H1 (cell line): ENCODE measurements at regions not wholly inside any gene's neighbourhood (a gene's known extent, or its start where the extent isn't known, plus 50 kb on each side); places are given as distances from the start of the nearest gene placed in this dataset.

Source experiments
- CTCF ChIA-PET: fragments of 300-600 bp; sonication (Branson Sonifier 250); formaldehyde crosslinking; loops from one replicate; lab custom pipeline; 2021; ENCODE audit not compliant: partially characterized antibody; lab: Charles Lee
- POLR2A ChIA-PET: fragments of 300-600 bp; sonication (Branson Sonifier 250); formaldehyde crosslinking; loops from one replicate; lab custom pipeline; 2021; ENCODE audit warnings: inconsistent platforms; ENCODE audit not compliant: partially characterized antibody; lab: Charles Lee
- DNase-seq, 2 experiments: peaks; one replicate each; pipeline versions ENCODE4 v3.0.0 to v3.0.0-alpha.2; 2010 to 2022; ENCODE audit warnings: low spot score in 2 of 2, low read depth in 1 of 2, mixed read lengths in 1 of 2
- FAIRE-seq: peaks from 2 replicates; lab custom pipeline; 2011; peaks lifted over from hg19 to GRCh38; lab: Jason Lieb, UNC
- H2AFZ ChIP-seq: 2 replicates; pipeline ENCODE4 v1.8.1; 2012; ENCODE audit warnings: low read length, inconsistent platforms
- H2AK5ac ChIP-seq: 2 replicates; pipeline ENCODE4 v1.6.1; 2013; ENCODE audit warnings: low read depth, low read length
- H2BK120ac ChIP-seq: replicated peaks from 2 replicates; pipeline ENCODE3; 2013; ENCODE audit warnings: low read depth, low read length, inconsistent platforms
- H2BK12ac ChIP-seq: 2 replicates; pipeline ENCODE4 v1.6.1; 2013; ENCODE audit warnings: low read depth, low read length
- H2BK15ac ChIP-seq: 2 replicates; pipeline ENCODE4 v1.6.1; 2013; ENCODE audit warnings: low read length
- H2BK20ac ChIP-seq: 2 replicates; pipeline ENCODE4 v1.6.1; 2013; ENCODE audit warnings: low read length
- H2BK5ac ChIP-seq: 2 replicates; pipeline ENCODE4 v1.6.1; 2013; ENCODE audit warnings: low read depth, low read length
- H3K14ac ChIP-seq: 2 replicates; pipeline ENCODE4 v1.6.1; 2013; ENCODE audit warnings: inconsistent platforms; ENCODE audit not compliant: insufficient read length
- H3K18ac ChIP-seq: 2 replicates; pipeline ENCODE4 v1.6.1; 2013; ENCODE audit warnings: low read length; ENCODE audit errors: extremely low read depth
- H3K23ac ChIP-seq: 2 replicates; pipeline ENCODE4 v1.6.1; 2013; ENCODE audit warnings: inconsistent platforms; ENCODE audit not compliant: insufficient read length
- H3K23me2 ChIP-seq: 2 replicates; pipeline ENCODE4 v1.6.1; 2013; ENCODE audit warnings: low read depth, low read length
- H3K27ac ChIP-seq: 2 replicates; pipeline ENCODE4 v1.6.1; 2011; ENCODE audit warnings: low read depth, low read length, inconsistent platforms
- H3K27me3 ChIP-seq, 4 experiments: replicated peaks in 1 of 4; 1 replicate in 1 of 4; 2 replicates in 3 of 4; pipeline versions ENCODE4 v1.6.1 to v1.8.1; 2011 to 2013; ENCODE audit warnings: low read length in 3 of 4, mild to moderate bottlenecking in 3 of 4, inconsistent platforms in 2 of 4, mixed read lengths in 2 of 4, moderate library complexity in 1 of 4; ENCODE audit not compliant: control insufficient read depth in 3 of 4, insufficient read depth in 3 of 4; ENCODE audit errors: extremely low read depth in 1 of 4
- H3K36me3 ChIP-seq, 4 experiments: 2 replicates each; pipeline versions ENCODE4 v1.6.1 to v1.8.1; 2011 to 2013; ENCODE audit warnings: mild to moderate bottlenecking in 4 of 4, low read length in 3 of 4, moderate library complexity in 2 of 4, control low read depth in 1 of 4, inconsistent platforms in 1 of 4; ENCODE audit not compliant: insufficient read depth in 4 of 4, control insufficient read depth in 2 of 4
- H3K4ac ChIP-seq: replicated peaks from 2 replicates; pipeline ENCODE3; 2013; ENCODE audit warnings: low read length, low read depth, mixed read lengths, inconsistent platforms; ENCODE audit not compliant: insufficient read length
- H3K4me1 ChIP-seq, 4 experiments: replicated peaks in 1 of 4; 1 replicate in 1 of 4; 2 replicates in 3 of 4; pipeline versions ENCODE4 v1.6.1 to v1.8.1; 2011 to 2013; ENCODE audit warnings: low read length in 3 of 4, inconsistent platforms in 2 of 4, mixed read lengths in 1 of 4; ENCODE audit not compliant: insufficient read depth in 4 of 4, control insufficient read depth in 3 of 4
- H3K4me2 ChIP-seq, 2 experiments: 2 replicates each; pipeline versions ENCODE4 v1.6.1 to v1.8.1; 2011 to 2013; ENCODE audit warnings: low read depth in 2 of 2, low read length in 2 of 2, control low read depth in 1 of 2, inconsistent platforms in 1 of 2, mild to moderate bottlenecking in 1 of 2; ENCODE audit not compliant: insufficient read depth in 1 of 2
- H3K4me3 ChIP-seq, 4 experiments: fragments of 200-600, 300-600 bp in 1 of 4; sonication (generic), shearing (Covaris generic), sonication (Bioruptor Twin) in 1 of 4; 2 replicates each; pipeline versions ENCODE4 v1.5.1 to v1.8.1; 2011 to 2016; ENCODE audit warnings: low read length in 4 of 4, low read depth in 3 of 4, control low read depth in 2 of 4, inconsistent platforms in 2 of 4, mild to moderate bottlenecking in 2 of 4, mixed read lengths in 1 of 4, moderate library complexity in 1 of 4; ENCODE audit not compliant: insufficient read depth in 2 of 4; ENCODE audit errors: extremely low read depth in 1 of 4
- H3K56ac ChIP-seq: replicated peaks from 2 replicates; pipeline ENCODE3; 2013; ENCODE audit warnings: low read depth, mild to moderate bottlenecking, mixed read lengths, low read length, inconsistent platforms; ENCODE audit not compliant: insufficient read length
- H3K79me1 ChIP-seq: 2 replicates; pipeline ENCODE4 v1.6.1; 2013; ENCODE audit warnings: low read depth, low read length, control low read depth
- H3K79me2 ChIP-seq, 2 experiments: 2 replicates each; pipeline versions ENCODE4 v1.6.1 to v1.8.1; 2012 to 2013; ENCODE audit warnings: low read length in 2 of 2, mild to moderate bottlenecking in 2 of 2, inconsistent platforms in 1 of 2; ENCODE audit not compliant: insufficient read depth in 2 of 2, control insufficient read depth in 1 of 2
- H3K9ac ChIP-seq, 4 experiments: replicated peaks in 1 of 4; 1 replicate in 1 of 4; 2 replicates in 3 of 4; pipeline versions ENCODE4 v1.6.1 to v1.8.1; 2011 to 2013; ENCODE audit warnings: low read depth in 3 of 4, low read length in 3 of 4, control low read depth in 2 of 4, mild to moderate bottlenecking in 2 of 4, moderate library complexity in 2 of 4, inconsistent platforms in 1 of 4; ENCODE audit errors: extremely low read depth in 1 of 4
- H3K9me3 ChIP-seq, 2 experiments: 2 replicates each; pipeline versions ENCODE4 v1.6.1 to v1.8.1; 2012 to 2013; ENCODE audit warnings: mild to moderate bottlenecking in 2 of 2, moderate library complexity in 2 of 2, control low read depth in 1 of 2, inconsistent platforms in 1 of 2, low read depth in 1 of 2, low read length in 1 of 2, mixed read lengths in 1 of 2; ENCODE audit not compliant: insufficient read depth in 2 of 2
- H4K20me1 ChIP-seq, 2 experiments: replicated peaks in 1 of 2; 2 replicates each; pipeline versions ENCODE3 to v1.8.1; 2011 to 2013; ENCODE audit warnings: inconsistent platforms in 2 of 2, low read length in 2 of 2, mild to moderate bottlenecking in 1 of 2; ENCODE audit not compliant: insufficient read depth in 2 of 2, control insufficient read depth in 1 of 2
- H4K5ac ChIP-seq: 2 replicates; pipeline ENCODE4 v1.6.1; 2013; ENCODE audit warnings: low read length, low read depth, mixed read lengths, inconsistent platforms; ENCODE audit not compliant: insufficient read length
- H4K8ac ChIP-seq: 2 replicates; pipeline ENCODE4 v1.8.0; 2013; ENCODE audit warnings: mild to moderate bottlenecking, moderate library complexity, low read length, inconsistent platforms; ENCODE audit not compliant: insufficient read depth; ENCODE audit errors: extremely low read depth
- H4K91ac ChIP-seq: replicated peaks from 2 replicates; pipeline ENCODE3; 2013; ENCODE audit warnings: low read length, mixed read lengths, inconsistent platforms; ENCODE audit not compliant: insufficient read length
- RFX5 ChIP-seq: IDR thresholded peaks from 2 replicates; pipeline ENCODE4 v1.6.1; 2011; ENCODE audit warnings: low read depth, low read length, improper control_type of control experiment, borderline replicate concordance
- SIN3A ChIP-seq, 2 experiments: IDR thresholded peaks in 1 of 2; conservative IDR thresholded peaks in 1 of 2; 2 replicates each; pipeline ENCODE4 v1.6.1; 2011 to 2012; ENCODE audit warnings: low read length in 2 of 2, improper control_type of control experiment in 1 of 2, low read depth in 1 of 2, mild to moderate bottlenecking in 1 of 2
- WGBS, 2 experiments: shearing (Covaris generic) in 1 of 2; methylation state at CpG; one replicate each; pipeline versions ENCODE4 v1.1.6 to v1.1.7; 2013 to 2015; ENCODE audit warnings: low lambda C conversion rate in 2 of 2, mixed read lengths in 2 of 2, inconsistent platforms in 1 of 2, low coverage in 1 of 2, missing lambda C conversion rate in 1 of 2; ENCODE audit not compliant: insufficient replicate concordance in 2 of 2, insufficient coverage in 1 of 2, insufficient read length in 1 of 2; ENCODE audit errors: extremely low coverage in 1 of 2, missing lambda C conversion rate in 1 of 2; 5-methylcytosine and 5-hydroxymethylcytosine counted together

DNA sequence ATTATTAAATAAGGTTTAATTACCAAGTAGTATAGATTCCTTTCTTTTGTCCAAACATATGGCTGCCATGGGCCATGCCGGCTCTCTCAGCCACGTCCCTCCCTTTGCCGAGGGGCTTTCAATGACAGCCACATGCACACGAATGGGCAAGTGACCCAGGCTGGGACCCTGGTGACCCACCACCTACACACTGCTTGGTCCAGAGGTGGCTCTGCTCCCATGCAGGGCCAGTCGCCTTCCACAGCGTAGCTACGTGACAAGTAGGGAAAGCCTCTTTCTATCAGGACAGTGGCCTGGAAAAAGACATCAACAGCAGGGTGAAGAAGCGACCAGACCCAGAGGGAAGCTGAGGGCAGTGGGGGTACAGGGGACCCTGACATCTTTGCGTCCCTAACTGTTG is 152.8 kb upstream of the CST7 start:
- H3K4me3 ChIP-seq = no peak overlapping the region
- no peak overlapping the region for H2BK20ac ChIP-seq
- H3K4me1 ChIP-seq = no peaks in the 10 kb centered on the region
- no peak overlapping the region for H2BK120ac ChIP-seq
- no peak overlapping the region for H3K4ac ChIP-seq
- TF ChIP-seq SIN3A (conservative IDR thresholded peaks at IDR 0.05 in 1 of 2, IDR thresholded peaks at IDR 0.05 in 1 of 2; ENCODE audit: low read depth in 1 of 2, low read length in 2 of 2) = no peak
- TF ChIP-seq RFX5 = no peak
- TF ChIP-seq, all 59 proteins: peak for 0
- Histone ChIP-seq H3K27ac (no peak overlapping the region), H2AFZ (no peak overlapping the region), H4K91ac (no peak overlapping the region), H3K23me2 (0 out of 2 replicates have a peak, but pooled peaks cover 1% of the 10 kb centered on the region), H3K27me3 (no peaks in the 10 kb centered on the region), H4K8ac (no peak overlapping the region), H2BK12ac (no peak overlapping the region), H3K14ac (no peak overlapping the region), H3K9me3 (no peaks in the 10 kb centered on the region), H3K18ac (no peak overlapping the region), H2BK15ac (no peak overlapping the region), H2BK5ac (no peak overlapping the region), H3K23ac (no peak overlapping the region), H3K79me2 (no peaks in the 10 kb centered on the region), H3K79me1 (no peaks in the 10 kb centered on the region), H3K9ac (no peak overlapping the region; a peak in 2 of 7 replicates), H3K56ac (no peak overlapping the region), H2AK5ac (no peak overlapping the region), H4K5ac (no peak overlapping the region), H4K20me1 (no peaks in the 10 kb centered on the region), H3K4me2 (no peak overlapping the region), H3K36me3 (no peaks in the 10 kb centered on the region)
- FAIRE-seq = no peak
- WGBS, 2 experiments = 92% methylated on average over 9 of the region's 9 CpGs; no CpG with 5 or more reads in 1 of the 2 experiments
- no peak for DNase-seq
- ChIA-PET POLR2A (no interaction called here), CTCF (interaction anchor here (1.0 to 2.5 kb wide), 2 partner anchors 12 to 15 kb away, joined by 3 to 12 read pairs; no protein-coding TSS in a partner anchor)
